GM18502 (cell line): ENCODE measurements at regions not wholly inside any gene's neighbourhood (a gene's known extent, or its start where the extent isn't known, plus 50 kb on each side); places are given as distances from the start of the nearest gene placed in this dataset.

ENCODE experiments used
- ATAC-seq: cut with Tn5 transposase; IDR thresholded peaks from one replicate; pipeline ENCODE4 v1.9.1; 2021; ENCODE audit warnings: mild to moderate bottlenecking; ENCODE audit not compliant: unreplicated experiment, poor library complexity

DNA sequence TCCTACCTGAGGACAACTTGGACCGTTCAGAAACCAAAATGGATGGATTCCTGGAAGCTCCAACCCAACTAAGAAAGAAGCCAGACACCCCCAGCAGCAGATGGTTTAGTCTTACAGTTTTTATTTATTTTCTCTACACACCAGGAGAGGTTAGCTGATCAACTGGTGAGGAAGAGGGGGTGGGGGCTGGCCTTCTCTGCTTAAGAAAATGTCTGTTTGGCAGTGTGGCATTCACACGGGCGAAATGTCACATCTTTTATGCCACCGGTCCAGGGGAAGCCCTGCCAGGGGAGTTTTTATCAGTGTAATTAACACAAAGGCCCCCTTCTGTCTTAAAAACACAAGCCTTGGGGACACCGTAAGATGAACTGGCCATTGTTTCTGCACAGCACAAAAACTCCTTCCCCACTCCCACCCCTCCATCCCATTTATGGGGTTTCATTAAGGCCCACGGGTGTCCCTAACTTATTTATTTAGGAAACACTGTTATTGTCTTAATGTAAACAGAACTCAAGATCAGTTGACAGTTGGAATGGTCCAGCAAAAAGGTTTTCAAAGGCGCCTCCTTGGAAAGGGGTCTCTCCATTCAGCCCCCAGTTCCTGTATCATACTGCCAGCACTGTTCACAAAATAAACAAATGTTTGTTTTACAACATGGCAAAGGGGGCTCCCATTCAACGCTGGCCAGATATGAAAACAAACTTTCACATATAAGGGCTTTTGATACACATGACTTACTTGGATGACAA, 217.0 kb downstream of the C1D start:
- no peak for ATAC-seq

GRCh38 chr2:67846370-67847070, 216.3 kb downstream of the C1D start:
- no peak for ATAC-seq

DNA sequence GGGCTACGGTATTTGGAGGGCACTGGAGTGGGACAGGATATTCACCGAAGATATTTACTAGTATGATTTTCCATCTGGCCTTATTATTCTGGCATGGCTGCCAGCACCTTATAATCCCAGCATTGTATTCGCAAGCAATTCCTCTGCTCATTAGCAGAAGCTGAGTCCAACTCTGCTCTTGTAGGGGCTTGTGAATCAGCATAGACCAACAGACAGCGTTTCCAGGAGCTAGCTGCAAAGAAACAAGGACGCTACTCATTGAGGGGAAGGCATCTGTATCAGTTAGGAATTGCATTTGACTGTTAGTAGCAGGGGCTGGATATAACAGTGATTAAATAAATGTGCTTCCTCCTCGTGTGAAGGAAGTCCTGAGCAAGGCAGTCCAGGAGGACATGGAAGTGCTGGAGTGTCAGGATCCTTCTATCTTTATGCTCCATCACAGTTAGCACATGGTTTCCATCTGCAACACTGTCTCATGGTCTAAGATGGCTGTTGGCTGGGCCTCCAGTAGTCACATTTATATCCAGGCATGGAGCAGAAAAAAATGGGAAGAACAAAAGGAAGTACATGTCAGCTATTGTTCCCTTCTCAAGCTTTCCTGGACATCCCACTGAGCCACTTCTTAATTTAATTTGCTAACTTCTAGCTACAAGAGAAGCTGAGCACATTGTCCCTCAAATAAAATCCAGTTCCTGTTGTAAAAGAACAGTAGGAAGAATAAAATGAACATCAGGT, 214.1 kb downstream of the C1D start:
- ATAC-seq: no peak

DNA sequence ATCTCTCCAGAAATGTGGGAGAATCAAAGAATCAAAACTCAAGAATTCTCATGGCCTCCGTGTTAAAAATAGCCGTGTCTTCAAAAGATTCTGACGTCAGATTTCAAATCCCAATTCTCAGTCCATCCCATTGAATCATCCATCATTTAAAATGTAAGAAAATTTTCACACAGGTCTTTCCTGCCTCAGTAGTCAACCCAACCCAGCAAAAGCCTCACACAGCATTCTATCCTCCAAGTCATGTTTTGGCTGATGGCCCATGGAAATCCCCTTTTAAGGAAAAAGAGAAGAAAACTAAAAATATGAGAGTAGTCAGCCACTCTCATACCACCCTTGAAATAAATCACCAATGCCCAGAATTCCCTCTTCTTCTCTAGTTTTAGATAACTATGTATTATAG, 211.8 kb downstream of the C1D start:
- ATAC-seq: no peak

- ATAC-seq: no peak
Measured at GRCh38 chr2:67851956-67852824, 210.6 kb downstream of the C1D start.

DNA sequence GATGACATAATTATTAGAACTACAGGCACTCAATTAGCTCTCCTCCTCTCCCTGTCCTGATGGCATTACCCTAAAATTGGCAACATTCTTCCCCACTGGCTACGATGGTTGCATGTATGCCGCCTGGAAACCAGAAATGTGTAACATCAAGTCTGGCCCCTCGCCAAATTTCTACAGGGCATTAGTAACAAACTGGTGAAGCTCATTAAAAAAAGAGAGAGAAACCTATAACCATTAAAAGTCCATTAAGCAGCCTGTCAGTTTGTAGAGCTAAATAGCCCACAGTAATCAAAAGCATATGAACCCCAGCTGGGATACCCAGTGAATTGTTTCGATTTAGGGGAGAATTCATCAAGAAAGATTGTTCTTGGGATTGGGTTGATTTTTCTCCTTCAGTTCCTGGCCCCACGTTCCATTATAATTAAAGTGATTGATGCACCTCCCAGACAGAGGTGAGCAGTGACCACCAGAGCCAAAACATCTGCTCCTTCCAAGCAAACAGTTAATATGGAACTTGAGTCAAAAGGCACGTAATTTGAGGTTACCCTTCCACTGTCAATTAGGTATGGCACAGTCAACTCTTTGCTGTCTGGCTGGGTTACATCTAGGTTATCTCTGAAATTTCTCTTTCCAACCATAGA, 208.6 kb downstream of the C1D start:
- no peak for ATAC-seq

DNA sequence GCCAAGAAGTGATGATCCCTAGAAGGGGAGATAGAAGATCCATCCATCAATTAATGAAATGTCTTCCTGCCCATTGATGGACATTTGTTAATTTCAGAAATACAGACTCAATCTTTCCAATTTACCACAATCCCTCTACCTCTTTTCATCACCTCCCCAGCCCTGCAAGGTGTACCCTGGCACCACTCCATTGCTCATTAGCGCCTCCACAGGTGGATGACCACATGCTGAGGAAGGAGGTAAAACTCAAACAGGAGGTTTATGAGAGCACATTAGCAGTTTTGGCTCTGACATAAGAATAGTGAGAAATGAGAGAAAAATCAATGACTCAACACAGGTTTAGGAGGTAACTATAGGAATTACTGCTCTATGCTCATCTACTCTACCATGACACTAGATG, 208.0 kb downstream of the C1D start:
- no peak for ATAC-seq

DNA sequence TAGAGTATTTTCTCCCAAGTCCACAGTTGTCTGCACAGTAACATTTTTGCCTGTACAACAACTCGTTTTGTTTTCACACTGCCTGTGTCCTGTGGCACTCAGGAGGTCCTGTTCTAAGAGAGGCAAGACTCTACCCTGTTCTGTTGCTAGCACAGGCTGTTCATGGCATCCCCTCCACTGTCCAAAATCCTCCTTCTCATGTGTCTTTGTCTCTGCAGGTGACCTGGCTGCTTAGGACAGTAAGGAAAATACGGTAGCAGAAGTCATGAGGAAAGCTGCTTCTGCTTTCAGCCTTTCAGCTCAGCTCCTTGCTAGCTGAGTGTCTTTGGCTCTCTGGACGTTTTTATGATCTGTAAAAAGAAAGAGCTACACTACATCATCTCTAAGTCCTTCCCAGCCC, 205.9 kb downstream of the C1D start:
- no peak for ATAC-seq

DNA sequence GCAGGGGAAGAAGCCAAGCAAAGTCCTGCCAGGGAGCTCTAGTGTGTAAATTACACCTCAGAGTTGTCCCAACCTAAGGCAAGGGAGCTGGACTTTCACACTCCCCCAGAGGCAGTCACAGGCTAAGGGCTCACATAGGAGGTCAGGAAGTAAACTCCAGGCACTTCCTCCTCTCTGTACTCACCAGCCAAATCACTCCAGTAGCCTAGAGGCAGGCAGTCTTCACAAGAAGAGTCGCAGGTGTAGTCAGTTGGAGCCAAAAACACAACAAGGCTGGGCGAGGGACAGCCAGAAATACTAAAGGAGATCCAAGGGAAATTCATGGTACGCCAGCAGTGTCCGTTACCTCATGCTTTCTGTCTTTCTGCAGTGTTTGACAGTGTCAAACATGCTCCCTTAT, 205.0 kb downstream of the C1D start:
- no peak for ATAC-seq

- ATAC-seq: no peak
Measured at GRCh38 chr2:67858886-67859285, 203.9 kb downstream of the C1D start.

DNA sequence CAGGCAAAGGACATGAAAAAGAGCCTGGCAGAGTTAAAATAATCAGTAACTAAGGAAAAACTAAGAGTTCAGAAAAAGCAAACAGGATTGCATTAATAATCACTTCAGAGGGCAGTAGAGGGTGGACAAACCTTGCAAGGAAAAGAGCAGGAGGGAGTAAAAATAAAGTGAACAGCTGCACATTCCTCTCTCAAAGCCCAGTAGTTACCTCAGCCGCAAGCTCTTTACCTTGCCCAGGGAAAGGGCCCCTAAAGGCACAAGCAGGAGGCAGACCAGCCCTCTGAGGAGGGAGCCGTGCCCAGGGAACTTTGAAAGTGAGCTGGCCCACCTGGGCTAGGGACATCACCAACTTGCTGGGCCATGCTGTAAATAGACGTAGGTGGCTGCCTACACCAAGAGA, 196.9 kb downstream of the C1D start:
- no peak for ATAC-seq

- no peak for ATAC-seq
Measured at GRCh38 chr2:67867735-67868134, 195.1 kb downstream of the C1D start.

GRCh38 chr2:67871686-67872412, 191.0 kb downstream of the C1D start:
- ATAC-seq: no peak

GRCh38 chr2:67872481-67872880, 190.3 kb downstream of the C1D start:
- ATAC-seq: no peak

DNA sequence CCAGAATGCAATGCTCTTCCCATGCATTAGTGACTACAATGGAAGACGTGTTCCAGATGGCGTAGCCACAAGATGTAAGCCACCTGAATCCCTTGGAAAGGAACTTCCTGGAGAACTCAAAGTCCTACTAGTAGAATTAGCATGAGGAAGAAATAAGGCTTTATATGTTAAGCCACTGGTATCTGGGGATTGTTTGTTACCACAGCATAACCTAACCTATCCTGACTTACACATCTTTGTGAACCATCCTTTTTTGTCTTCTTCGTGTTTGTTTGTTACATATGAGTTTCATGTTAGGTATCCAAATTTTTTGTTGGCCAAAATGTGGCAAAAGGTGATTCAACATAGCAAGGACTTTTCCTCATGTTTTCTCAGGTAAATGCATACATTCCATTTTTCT, 188.9 kb downstream of the C1D start:
- ATAC-seq: no peak

GRCh38 chr2:67876176-67876575, 186.6 kb downstream of the C1D start:
- no peak for ATAC-seq

GRCh38 chr2:67877301-67877700, 185.5 kb downstream of the C1D start:
- no peak for ATAC-seq

- ATAC-seq: no peak
Measured at GRCh38 chr2:67878743-67879142, 184.1 kb downstream of the C1D start.

DNA sequence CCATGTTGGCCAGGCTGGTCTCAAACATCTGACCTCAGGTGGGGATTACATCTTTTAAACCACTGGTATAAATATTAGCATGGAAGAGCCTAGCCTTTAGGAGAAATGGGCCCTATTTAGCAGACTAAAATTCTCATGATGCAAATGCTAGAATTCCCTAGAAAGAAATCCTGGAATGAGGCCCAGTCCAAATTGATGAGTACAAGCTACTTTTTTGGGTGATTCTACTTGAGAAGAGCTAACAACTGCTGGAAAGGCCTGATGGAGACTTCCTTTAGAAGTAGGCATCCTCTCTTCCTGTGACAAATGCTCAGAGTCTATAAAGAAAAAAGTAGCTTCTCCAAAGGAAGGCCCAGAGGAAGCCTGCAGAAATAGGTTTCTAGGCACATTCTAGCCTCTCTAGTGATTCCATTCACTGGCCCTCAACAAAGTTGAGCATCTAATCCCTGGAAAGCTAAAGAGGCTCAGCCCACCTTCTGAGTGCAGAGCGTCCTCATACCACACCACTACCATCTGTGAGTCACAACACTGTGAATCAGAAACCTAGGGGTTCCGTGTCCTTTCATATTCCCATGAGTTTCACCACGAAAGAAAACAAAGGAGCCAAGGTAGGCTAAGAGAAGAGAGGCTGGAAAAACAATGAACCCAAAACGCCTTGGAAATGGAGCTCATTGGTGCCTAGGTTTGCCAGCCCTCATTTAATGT, 183.1 kb downstream of the C1D start:
- no peak for ATAC-seq
